HG03469 (cell line): ENCODE measurements at regions not wholly inside any gene's neighbourhood (a gene's known extent, or its start where the extent isn't known, plus 50 kb on each side); places are given as distances from the start of the nearest gene placed in this dataset.
A peak's percentile ranks its signal among the peaks of the same experiment; 100 is the strongest.
"Not testable (repeated sequence)": the region's sequence is repeated elsewhere in the genome, so short reads cannot be mapped to it uniquely, and the experiment has no call there.

Experiments used
- ATAC-seq: cut with Tn5 transposase; IDR thresholded peaks from one replicate; pipeline ENCODE4 v1.9.1; 2021; ENCODE audit warnings: mild to moderate bottlenecking, moderate library complexity, moderate number of reproducible peaks; ENCODE audit not compliant: unreplicated experiment

DNA sequence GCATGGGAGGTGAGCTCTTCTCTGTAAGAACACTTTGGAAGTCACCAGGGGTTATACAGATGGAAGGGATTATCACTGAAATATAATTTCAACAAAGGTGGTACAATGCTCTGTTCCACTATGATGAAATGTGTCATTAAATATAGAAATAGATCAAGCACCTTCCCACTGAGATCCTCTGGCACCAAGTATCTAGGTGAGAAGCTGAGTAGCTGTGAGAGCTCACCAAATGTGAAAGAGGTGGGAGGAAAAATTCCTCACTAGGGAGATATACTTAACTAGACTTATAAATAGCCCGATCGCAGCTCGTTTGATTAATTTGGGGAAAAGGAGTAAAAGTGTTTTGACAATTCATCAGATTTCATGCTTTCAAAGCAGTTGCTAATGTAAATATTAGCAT, 247.6 kb downstream of the SMAD2 start:
- no peak for ATAC-seq

DNA sequence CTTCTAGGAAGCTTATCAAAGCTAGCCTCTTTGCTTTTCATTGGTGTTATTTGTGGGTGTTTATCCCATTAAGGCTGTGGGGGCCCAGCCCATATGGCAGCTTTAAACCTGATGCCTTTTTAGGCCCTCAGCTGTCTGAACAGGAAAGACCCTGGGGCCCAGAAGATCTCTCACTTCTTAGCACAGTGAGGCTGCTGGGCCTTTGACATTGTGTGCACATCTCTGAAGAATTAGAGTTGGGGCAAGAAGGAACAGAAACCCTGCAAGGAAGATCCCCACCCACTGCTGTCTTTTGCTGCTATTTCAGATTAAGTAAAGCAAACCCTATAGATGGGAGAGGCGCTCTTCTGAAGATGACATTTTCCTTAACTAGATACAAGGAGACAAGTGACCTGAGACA, 250.0 kb downstream of the SMAD2 start:
- ATAC-seq: peak; percentile 83

DNA sequence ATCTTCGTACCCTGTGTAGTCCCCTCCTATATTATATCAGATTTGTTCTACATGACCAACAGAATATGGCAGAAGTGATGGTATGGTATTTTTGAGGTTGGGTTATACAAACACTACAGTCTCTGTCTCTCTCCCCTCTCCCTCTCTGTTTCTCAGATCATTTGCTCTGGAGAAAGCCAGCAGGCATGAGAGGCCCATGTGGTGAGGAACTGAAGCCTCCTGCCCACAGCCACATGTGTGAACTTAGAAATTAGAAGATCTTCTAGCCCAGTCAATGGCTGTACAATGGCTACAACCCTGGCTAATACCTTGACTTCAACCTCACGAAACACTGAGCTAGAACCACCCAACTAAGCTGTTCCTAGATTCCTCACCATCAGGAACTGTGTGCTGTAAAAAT, 250.6 kb downstream of the SMAD2 start:
- ATAC-seq: no peak

DNA sequence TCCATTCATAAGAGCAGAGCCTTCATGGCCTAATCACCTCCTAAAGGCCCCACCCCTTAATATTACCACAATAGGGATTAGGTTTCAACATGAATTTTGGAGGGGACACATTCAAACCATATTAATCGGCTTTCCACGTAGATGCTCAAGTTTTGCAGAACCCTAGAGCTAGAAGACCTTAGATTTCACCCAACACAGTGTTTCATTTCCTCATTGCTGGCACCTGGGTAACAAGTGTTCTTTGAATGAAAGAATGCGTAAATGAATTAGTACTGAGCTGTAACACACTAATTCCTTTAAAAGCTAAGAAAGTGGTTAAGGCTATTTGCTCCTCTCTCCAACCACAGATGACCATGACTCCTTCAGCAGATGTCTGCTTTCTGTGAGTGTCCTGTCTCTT, 252.5 kb downstream of the SMAD2 start:
- no peak for ATAC-seq

DNA sequence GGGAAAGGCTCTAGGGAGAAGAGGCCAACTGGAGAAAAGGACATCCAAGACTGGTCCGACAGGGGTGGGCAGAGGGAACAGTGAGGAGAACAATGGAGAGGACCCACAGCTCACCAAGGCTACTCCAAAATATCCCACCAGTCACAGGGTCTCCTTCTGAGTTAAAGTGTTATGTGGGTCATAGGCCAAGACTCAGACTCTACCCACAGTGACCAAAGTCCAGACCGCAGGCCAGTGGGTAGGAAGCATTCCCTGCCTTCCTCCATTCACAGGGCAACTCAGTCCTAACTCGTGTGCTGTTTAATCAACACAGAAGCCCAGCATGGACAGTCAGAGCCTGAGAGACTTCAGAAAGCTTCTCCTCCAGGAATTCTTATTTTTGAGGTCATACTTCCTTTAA, 260.6 kb downstream of the SMAD2 start:
- no peak for ATAC-seq

DNA sequence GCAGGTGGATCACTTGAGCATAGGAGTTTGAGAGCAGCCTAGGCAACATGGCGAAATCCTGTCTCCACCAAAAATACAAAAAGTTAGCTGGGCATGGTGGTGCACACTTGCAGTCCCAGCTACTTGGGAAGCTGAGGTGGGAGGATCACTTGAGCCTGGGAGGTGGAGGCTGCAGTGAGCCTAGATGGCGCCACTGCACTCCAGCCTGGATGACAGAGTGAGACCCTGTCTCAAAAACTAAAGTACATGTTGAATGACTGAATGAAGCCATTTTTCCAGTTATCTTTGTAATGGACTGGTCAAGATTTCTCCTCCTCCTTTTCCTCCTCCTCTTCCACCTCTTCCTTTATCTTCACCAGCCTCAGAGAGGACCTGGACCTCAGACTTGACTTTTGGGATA, 272.0 kb downstream of the SMAD2 start:
- no peak for ATAC-seq

DNA sequence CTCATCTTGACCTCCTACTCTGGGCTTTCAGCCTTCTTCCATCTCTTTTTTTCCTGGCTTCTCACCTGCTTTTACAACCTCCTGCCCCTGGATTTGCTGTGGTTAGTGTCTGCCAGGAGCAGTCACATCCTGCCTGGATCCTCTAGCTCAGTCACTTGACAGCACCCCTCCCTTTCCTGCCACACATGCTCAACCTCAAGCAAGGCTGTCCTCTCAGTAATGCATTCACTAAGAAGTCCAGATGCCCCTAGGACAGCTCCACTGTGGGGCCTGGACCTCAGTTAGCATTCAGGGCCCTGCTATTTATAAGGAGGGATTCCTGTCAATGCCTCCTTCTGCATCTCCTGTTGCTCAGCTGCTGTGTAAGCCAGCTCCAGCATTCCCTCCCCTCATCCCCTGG, 275.5 kb downstream of the SMAD2 start:
- ATAC-seq: no peak

DNA sequence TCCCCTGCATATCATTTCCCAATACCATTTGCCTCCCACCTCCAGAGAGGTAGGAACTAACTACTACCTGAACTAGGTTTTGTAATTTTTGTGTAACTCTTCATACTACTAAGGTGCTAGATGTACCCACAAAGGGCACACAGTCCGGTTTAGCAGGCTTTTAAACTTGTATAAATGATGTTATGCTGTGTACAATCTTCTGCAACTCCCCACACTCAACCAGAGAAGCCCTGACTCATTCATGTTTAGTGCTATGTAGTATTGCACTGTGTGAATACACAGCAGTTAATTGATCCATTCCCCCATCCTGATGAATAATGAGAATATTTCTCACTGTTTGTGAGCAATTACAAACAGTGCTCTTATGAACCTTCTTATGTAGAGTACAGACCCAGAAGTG, 285.6 kb downstream of the SMAD2 start:
- ATAC-seq: no peak

DNA sequence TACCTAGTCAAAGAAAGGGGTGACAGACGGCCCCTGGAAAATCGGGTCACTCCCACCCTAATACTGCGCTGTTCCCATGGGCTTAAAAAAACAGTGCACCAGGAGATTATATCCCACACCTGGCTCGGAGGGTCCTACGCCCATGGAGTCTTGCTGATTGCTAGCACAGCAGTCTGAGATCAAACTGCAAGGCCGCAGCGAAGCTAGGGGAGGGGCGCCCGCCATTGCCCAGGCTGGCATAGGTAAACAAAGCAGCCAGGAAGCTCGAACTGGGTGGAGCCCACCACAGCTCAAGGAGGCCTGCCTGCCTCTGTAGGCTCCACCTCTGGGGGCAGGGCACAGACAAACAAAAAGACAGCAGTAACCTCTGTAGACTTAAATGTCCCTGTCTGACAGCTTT, 292.9 kb downstream of the SMAD2 start:
- not testable (repeated sequence) for ATAC-seq

DNA sequence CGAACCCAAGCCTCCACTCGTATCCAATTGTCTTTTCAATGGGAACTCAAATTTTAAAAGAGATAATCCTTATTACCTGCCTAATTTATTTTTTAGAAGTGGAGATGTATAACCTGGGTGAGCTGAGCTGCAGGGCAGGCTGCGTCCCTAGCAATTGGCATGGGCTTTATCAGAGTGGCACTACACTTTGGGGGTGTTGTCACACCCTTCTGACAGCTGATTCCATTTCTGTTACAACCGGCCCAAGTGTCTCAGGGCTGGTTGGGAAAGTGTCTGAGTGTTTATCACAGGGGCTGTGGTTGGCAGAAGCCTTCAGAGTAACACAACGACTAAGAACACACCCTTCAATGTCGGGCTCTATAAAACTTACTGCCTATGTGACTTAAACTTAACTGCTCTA, 295.0 kb downstream of the SMAD2 start:
- no peak for ATAC-seq

DNA sequence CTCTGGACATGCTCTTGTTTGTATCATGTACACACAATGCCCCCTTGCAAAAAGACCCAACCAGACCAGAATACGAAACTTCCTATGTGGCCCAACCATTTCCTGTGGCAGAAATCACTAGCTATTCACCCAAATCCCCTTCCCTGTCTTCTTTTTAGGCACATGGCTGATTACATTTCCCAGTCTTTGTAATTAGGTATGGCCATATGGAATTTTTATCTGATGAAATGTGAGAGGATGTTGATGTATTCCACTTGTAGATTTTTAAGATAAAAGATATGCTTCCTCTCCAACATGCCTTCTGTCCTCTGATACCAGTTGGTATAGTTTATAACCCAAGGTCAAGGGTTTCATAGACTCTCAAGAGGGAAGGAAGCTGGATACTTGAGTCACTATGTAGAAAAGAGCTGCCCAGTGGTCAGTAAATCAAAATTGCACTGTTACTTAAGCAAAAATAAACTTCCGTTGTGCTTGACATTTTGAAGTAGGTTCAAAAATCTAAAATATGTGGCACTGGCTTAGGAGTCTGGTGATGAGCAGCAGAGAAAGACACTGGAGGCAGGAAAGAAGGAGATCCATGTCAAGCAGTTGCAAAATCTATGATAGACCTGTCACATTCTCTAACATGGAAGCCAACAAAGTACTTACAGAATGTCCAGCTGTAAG, 297.4 kb downstream of the SMAD2 start:
- no peak for ATAC-seq

DNA sequence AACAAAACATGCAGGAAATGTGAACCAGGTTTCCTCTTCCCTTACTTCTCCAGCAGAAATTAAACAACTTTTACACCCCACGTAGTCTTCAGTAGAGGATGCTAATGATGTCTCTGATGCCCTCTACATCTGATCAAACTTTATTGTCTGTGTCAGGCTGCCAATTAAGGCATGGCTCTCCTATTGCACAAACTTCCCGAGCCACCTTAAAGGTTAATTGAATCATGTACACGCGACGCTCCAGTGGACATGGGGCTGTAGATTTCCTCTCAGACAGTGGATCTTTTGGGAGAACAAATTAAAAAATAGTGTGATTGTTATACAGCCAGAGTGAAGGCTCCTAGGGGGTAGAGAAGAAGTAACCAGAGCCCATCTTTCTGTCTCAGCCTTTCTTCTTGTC, 301.6 kb downstream of the SMAD2 start:
- no peak for ATAC-seq

DNA sequence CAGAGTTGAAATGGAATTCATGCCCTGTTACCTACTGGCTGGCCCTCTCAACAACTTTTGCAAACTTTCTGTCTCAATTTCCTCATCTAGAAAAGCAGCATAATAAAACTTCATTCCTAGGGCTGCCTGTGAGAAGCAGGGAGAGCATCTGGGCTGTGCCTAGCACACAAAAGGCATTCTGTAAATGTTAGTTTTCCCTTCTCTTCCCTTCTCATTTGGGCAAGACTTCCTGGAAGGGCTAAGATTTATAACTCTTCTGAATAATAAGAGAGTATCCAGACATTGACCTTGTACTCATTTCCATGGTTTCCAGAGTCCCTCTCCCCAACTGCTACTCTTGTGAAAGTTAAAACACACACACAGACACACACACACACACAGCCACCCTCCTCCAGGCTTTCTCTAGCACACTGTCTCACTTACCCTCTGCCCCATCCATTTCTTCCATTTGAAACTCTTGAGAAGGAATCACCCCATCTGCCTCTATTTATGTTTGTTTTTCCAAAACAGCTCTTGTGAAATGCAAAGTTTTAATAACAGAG, 302.1 kb downstream of the SMAD2 start:
- ATAC-seq: no peak

DNA sequence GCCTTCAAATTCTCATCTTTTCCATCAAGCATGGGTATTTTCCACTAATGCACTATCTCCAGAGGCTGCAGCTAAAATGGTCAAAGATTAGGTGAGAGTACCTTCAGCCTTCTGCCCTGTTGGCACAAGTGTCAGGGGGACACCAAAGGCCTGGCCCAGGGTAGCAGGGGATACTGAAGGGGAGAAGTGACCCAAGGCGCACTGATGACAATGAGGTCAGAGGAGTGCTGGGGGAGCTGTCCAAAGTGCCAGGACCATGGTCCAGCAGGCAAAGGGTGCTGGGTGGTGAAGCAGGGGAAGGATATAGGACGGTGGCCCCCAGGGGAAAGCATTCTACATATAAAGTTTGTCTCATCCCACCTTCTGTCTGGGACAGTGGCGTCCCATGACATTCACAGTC, 303.4 kb downstream of the SMAD2 start:
- no peak for ATAC-seq

DNA sequence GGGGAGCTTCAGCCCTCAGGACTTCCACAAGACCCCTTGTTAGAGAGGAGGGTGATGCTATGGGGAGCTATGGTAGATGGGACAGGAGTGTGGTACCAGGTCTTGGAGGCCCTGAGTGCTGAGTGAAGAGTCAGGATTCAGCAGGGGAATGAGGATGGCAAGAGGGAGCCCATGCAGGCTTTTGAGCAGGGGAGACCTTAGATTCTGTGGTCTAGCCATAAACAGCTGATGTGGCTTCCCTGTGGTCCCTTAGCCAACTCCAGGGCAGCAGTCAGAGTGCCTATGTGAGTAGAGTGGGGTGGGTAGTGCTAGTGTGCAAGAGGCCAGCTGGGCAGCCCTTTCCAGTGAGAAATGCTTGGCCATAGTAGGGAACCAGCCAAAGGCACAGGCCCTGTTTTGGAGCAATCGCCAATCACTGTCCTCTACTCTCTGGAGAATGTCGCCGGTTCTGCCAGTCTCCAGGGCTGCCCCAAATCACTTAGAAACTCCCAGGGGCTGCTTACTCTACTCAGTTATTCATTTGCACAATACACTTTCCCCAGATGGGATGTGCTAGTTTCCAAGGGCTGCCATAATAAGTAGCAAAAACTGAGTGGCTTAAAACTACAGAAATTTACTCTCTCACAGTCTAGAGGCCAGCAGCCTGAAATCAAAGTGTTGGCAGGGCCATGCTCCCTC, 310.5 kb downstream of the SMAD2 start:
- ATAC-seq: no peak

DNA sequence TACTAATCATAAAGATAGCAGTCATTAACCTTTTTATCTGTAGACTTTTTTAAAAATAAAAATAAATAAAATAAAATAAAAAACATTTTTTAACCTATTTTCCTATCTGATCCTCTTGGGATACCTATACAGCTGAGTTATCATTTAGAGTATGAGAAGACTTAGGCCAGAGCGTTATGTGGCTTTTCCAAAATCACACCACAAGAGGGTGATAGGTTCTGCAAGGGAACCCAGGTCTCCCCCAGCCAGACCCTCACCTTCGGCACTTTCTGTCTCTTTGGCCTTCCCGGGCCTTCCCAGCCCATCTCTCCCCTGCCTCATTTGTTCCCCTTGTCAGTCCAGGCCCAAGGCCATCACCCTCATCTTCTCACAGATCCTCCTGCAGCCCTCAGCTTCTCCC, 311.7 kb downstream of the SMAD2 start:
- ATAC-seq: no peak

DNA sequence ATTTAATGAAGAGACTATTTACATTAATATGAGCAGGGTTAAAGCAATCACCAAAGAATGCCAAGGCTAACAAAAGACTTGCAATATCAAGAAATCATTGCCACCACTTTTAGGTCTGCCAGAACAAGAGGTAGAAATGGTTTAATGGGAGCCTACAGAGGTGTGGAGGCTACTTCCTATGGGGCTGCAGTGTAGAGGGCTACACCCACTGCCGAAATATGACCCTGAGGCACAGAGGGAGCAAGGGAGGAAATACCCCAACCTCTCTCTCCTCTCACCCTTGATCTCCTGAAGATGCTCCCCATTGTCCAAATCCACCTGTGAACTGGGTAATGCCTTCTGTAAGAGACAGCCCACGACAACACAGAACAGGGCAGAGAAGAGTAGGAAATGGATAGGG, 315.4 kb downstream of the SMAD2 start:
- ATAC-seq: no peak

DNA sequence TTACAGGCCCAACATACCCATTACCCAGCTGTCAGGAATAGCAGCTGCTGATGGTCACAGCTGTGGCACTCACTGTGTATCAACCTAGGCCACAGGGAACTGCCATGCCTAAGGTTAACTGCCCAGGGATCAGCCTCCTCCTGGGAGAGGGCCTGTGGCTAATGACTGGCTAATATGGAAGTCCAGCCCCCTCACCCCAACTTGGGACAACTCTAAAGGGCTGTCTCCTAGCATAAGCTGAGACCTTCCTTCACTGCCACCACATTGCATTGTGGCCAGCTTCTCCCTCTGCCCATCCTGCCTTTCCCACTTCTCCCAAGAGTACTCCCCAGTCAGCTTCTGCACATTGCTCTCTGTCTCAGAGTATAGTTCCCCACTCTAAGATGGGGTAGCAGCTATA, 316.5 kb downstream of the SMAD2 start:
- no peak for ATAC-seq

DNA sequence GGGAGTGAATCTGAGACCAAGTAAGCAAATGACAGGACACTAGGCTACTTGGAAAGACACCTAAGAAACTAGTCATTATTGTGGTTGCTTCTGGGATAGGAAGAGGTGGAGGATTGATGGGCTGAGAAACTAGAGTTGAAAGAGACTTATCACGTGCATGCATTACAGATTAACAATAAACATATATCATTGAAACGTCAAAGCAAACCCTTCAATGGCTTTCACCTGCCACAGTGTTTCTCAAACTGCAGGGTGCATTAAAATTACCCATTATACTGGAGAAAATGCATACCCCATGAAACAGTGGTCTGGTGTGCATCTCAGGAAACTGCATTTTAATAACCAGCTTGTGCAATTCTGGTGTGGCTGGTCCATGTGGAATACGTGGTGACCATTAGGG, 318.8 kb downstream of the SMAD2 start:
- no peak for ATAC-seq

DNA sequence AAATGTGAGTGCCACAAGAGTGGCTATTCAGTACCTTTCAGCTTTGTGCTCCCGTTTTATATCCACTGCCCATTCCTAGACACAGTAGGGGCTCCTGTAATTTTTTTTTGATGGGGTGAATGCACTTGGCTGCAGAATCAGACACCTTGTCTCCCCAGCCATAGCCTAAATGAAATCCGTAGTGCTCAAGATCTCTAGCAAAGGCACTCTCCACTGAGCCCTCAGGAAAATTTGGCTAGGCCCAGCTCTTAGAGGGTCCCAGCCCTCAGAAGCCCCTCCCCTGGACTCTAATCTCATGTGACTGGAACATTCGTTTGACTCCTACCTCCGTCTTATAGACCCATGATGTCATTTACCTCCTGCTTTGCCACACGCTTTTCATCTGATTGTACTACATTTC, 323.9 kb downstream of the SMAD2 start:
- ATAC-seq: no peak

DNA sequence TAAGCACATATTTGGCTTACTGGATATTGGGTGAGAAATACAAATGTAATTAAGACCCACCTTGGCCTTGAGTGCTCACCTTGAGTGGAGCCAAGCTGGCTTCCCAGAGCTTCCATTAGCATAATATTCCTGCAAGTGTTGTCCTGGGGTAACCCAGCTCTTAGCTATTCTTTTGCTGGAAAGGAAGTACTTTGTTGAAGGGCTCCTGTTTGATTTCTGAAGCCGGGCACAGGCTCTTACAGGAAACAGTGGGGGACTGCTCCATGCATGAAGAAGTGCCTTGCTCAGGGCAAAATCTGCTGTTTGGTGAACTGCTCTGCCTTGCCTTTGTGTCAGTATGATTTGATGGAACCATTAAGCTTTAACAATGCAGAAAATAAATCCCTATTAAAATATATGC, 325.4 kb downstream of the SMAD2 start:
- ATAC-seq: no peak

DNA sequence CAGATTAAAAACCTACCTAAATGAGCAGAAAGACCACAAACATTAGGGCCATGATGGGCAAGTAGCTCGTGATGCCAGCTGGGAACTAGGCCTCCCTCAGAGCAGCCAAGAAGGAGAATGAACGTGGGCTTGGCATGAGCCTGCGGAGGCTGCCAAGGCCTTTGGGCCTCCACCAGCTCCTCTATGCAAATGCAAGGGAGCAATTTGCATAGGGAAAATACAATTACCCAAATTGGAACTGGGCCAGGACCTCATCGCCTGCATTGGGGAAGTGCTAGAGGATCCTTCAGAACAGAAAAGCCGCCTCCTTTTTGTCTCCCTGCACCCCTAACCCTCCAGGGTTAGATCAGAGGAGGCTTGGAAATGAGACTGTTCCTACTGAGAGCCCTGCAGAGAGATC, 326.4 kb downstream of the SMAD2 start:
- no peak for ATAC-seq

DNA sequence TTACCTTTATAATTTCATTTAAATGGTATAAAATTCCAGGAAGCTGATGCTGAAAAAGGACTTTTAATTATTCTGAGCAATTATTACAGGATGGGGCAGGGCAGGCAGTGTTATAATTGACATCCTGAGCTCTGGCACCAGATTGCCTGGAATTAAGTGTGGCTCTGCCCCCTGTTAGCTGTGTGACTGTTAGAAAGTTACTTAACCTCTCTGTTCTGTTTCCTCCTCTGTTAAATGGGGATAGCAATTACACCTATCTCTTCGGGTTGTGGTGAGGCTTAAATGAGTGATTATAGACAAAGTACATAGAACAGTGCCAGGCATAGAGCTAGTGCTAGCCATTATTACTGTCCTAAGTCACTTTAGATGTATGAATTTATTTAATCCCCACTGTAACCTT, 327.3 kb downstream of the SMAD2 start:
- no peak for ATAC-seq
